ENCODE measurements at regions not wholly inside any gene's neighbourhood (a gene's known extent, or its start where the extent isn't known, plus 50 kb on each side); places are given as distances from the start of the nearest gene placed in this dataset.

GRCh38 chr15:95869920-95870319 lies 460.6 kb upstream of the NR2F2 start:
- DNase-seq (no peak), ATAC-seq (no peak)
- intact Hi-C loops (cut with DNase I), result no loop called here

GRCh38 chr15:95872366-95872771 lies 458.1 kb upstream of the NR2F2 start:
- peak in 1 of 2 donors; percentile 11 for ATAC-seq
- intact Hi-C loops (cut with DNase I), result no loop called here

GRCh38 chr15:95874637-95875036 lies 455.9 kb upstream of the NR2F2 start:
- intact Hi-C loops (cut with DNase I), result no loop called here
- no peak for DNase-seq
- peak; percentile 23 to 48 for ATAC-seq

More at GRCh38 chr15:95872366-95872771, 458.1 kb upstream of the NR2F2 start:
- no peak for DNase-seq

GRCh38 chr15:95875121-95875643 lies 455.3 kb upstream of the NR2F2 start:
- intact Hi-C loops (cut with DNase I), result no loop called here
- ATAC-seq, result peak; percentile 27 to 54
- DNase-seq, result no peak

GRCh38 chr15:95880031-95880570 lies 450.4 kb upstream of the NR2F2 start:
- no peak for DNase-seq
- no peak for ATAC-seq
- intact Hi-C loops (cut with DNase I), result no loop called here

- ATAC-seq (no peak), DNase-seq (no peak)
- intact Hi-C loops (cut with DNase I), result no loop called here
These were observed 449.9 kb upstream of the NR2F2 start for GRCh38 chr15:95880630-95881029.

- intact Hi-C loops (cut with DNase I), result no loop called here
- ATAC-seq, result no peak
- DNase-seq, result no peak
These were observed 447.4 kb upstream of the NR2F2 start for GRCh38 chr15:95883064-95883463.

GRCh38 chr15:95884276-95884675 lies 446.2 kb upstream of the NR2F2 start:
- ATAC-seq (no peak), DNase-seq (no peak)
- intact Hi-C loops (cut with DNase I), result no loop called here

GRCh38 chr15:95887666-95888390 lies 442.7 kb upstream of the NR2F2 start:
- no peak for ATAC-seq
- intact Hi-C loops (cut with DNase I), result no loop called here

GRCh38 chr15:95888762-95889161 lies 441.7 kb upstream of the NR2F2 start:
- intact Hi-C loops (cut with DNase I), result no loop called here
- ATAC-seq, result no peak
- DNase-seq, result no peak

More at GRCh38 chr15:95887666-95888390, 442.7 kb upstream of the NR2F2 start:
- no peak for DNase-seq

- DNase-seq, result no peak
- no peak for ATAC-seq
- intact Hi-C loops (cut with DNase I), result no loop called here
These were observed 436.0 kb upstream of the NR2F2 start for GRCh38 chr15:95894407-95894956.

- no peak for DNase-seq
- ATAC-seq, result no peak
- intact Hi-C loops (cut with DNase I), result no loop called here
These were observed 435.0 kb upstream of the NR2F2 start for GRCh38 chr15:95895508-95895907.

GRCh38 chr15:95897651-95898050 lies 432.8 kb upstream of the NR2F2 start:
- intact Hi-C loops (cut with DNase I), result no loop called here
- DNase-seq (no peak), ATAC-seq (no peak)

- ATAC-seq (no peak), DNase-seq (no peak)
- intact Hi-C loops (cut with DNase I), result no loop called here
These were observed 431.7 kb upstream of the NR2F2 start for GRCh38 chr15:95898761-95899160.

- no peak for ATAC-seq
- intact Hi-C loops (cut with DNase I), result no loop called here
- DNase-seq, result no peak
These were observed 429.2 kb upstream of the NR2F2 start for GRCh38 chr15:95901271-95901670.

GRCh38 chr15:95902606-95903005 lies 427.9 kb upstream of the NR2F2 start:
- intact Hi-C loops (cut with DNase I), result no loop called here
- DNase-seq (no peak), ATAC-seq (no peak)

GRCh38 chr15:95903352-95903751 lies 427.1 kb upstream of the NR2F2 start:
- ATAC-seq (no peak), DNase-seq (no peak)
- intact Hi-C loops (cut with DNase I), result no loop called here

GRCh38 chr15:95910643-95911212 lies 419.8 kb upstream of the NR2F2 start:
- no peak for ATAC-seq
- intact Hi-C loops (cut with DNase I), result no loop called here

GRCh38 chr15:95911570-95912279 lies 418.8 kb upstream of the NR2F2 start:
- ATAC-seq (no peak), DNase-seq (no peak)
- intact Hi-C loops (cut with DNase I), result no loop called here

More at GRCh38 chr15:95910643-95911212, 419.8 kb upstream of the NR2F2 start:
- no peak for DNase-seq

GRCh38 chr15:95912280-95912625 lies 418.2 kb upstream of the NR2F2 start:
- ATAC-seq (no peak), DNase-seq (no peak)
- intact Hi-C loops (cut with DNase I), result no loop called here

All from left cardiac atrium (tissue), 4 donors.